H1 (cell line): ENCODE measurements at regions not wholly inside any gene's neighbourhood (a gene's known extent, or its start where the extent isn't known, plus 50 kb on each side); places are given as distances from the start of the nearest gene placed in this dataset.

Experiments
- CTCF ChIA-PET: fragments of 300-600 bp; sonication (Branson Sonifier 250); formaldehyde crosslinking; loops from one replicate; lab custom pipeline; 2021; ENCODE audit not compliant: partially characterized antibody; lab: Charles Lee
- POLR2A ChIA-PET: fragments of 300-600 bp; sonication (Branson Sonifier 250); formaldehyde crosslinking; loops from one replicate; lab custom pipeline; 2021; ENCODE audit warnings: inconsistent platforms; ENCODE audit not compliant: partially characterized antibody; lab: Charles Lee
- DNase-seq, 2 experiments: peaks; one replicate each; pipeline versions ENCODE4 v3.0.0 to v3.0.0-alpha.2; 2010 to 2022; ENCODE audit warnings: low spot score in 2 of 2, low read depth in 1 of 2, mixed read lengths in 1 of 2
- FAIRE-seq: peaks from 2 replicates; lab custom pipeline; 2011; peaks lifted over from hg19 to GRCh38; lab: Jason Lieb, UNC
- H2AFZ ChIP-seq: 2 replicates; pipeline ENCODE4 v1.8.1; 2012; ENCODE audit warnings: low read length, inconsistent platforms
- H2AK5ac ChIP-seq: 2 replicates; pipeline ENCODE4 v1.6.1; 2013; ENCODE audit warnings: low read depth, low read length
- H2BK120ac ChIP-seq: replicated peaks from 2 replicates; pipeline ENCODE3; 2013; ENCODE audit warnings: low read depth, low read length, inconsistent platforms
- H2BK12ac ChIP-seq: 2 replicates; pipeline ENCODE4 v1.6.1; 2013; ENCODE audit warnings: low read depth, low read length
- H2BK15ac ChIP-seq: 2 replicates; pipeline ENCODE4 v1.6.1; 2013; ENCODE audit warnings: low read length
- H2BK20ac ChIP-seq: 2 replicates; pipeline ENCODE4 v1.6.1; 2013; ENCODE audit warnings: low read length
- H2BK5ac ChIP-seq: 2 replicates; pipeline ENCODE4 v1.6.1; 2013; ENCODE audit warnings: low read depth, low read length
- H3K14ac ChIP-seq: 2 replicates; pipeline ENCODE4 v1.6.1; 2013; ENCODE audit warnings: inconsistent platforms; ENCODE audit not compliant: insufficient read length
- H3K18ac ChIP-seq: 2 replicates; pipeline ENCODE4 v1.6.1; 2013; ENCODE audit warnings: low read length; ENCODE audit errors: extremely low read depth
- H3K23ac ChIP-seq: 2 replicates; pipeline ENCODE4 v1.6.1; 2013; ENCODE audit warnings: inconsistent platforms; ENCODE audit not compliant: insufficient read length
- H3K23me2 ChIP-seq: 2 replicates; pipeline ENCODE4 v1.6.1; 2013; ENCODE audit warnings: low read depth, low read length
- H3K27ac ChIP-seq: 2 replicates; pipeline ENCODE4 v1.6.1; 2011; ENCODE audit warnings: low read depth, low read length, inconsistent platforms
- H3K27me3 ChIP-seq, 4 experiments: replicated peaks in 1 of 4; 1 replicate in 1 of 4; 2 replicates in 3 of 4; pipeline versions ENCODE4 v1.6.1 to v1.8.1; 2011 to 2013; ENCODE audit warnings: low read length in 3 of 4, mild to moderate bottlenecking in 3 of 4, inconsistent platforms in 2 of 4, mixed read lengths in 2 of 4, moderate library complexity in 1 of 4; ENCODE audit not compliant: control insufficient read depth in 3 of 4, insufficient read depth in 3 of 4; ENCODE audit errors: extremely low read depth in 1 of 4
- H3K36me3 ChIP-seq, 4 experiments: 2 replicates each; pipeline versions ENCODE4 v1.6.1 to v1.8.1; 2011 to 2013; ENCODE audit warnings: mild to moderate bottlenecking in 4 of 4, low read length in 3 of 4, moderate library complexity in 2 of 4, control low read depth in 1 of 4, inconsistent platforms in 1 of 4; ENCODE audit not compliant: insufficient read depth in 4 of 4, control insufficient read depth in 2 of 4
- H3K4ac ChIP-seq: replicated peaks from 2 replicates; pipeline ENCODE3; 2013; ENCODE audit warnings: low read length, low read depth, mixed read lengths, inconsistent platforms; ENCODE audit not compliant: insufficient read length
- H3K4me1 ChIP-seq, 4 experiments: replicated peaks in 1 of 4; 1 replicate in 1 of 4; 2 replicates in 3 of 4; pipeline versions ENCODE4 v1.6.1 to v1.8.1; 2011 to 2013; ENCODE audit warnings: low read length in 3 of 4, inconsistent platforms in 2 of 4, mixed read lengths in 1 of 4; ENCODE audit not compliant: insufficient read depth in 4 of 4, control insufficient read depth in 3 of 4
- H3K4me2 ChIP-seq, 2 experiments: 2 replicates each; pipeline versions ENCODE4 v1.6.1 to v1.8.1; 2011 to 2013; ENCODE audit warnings: low read depth in 2 of 2, low read length in 2 of 2, control low read depth in 1 of 2, inconsistent platforms in 1 of 2, mild to moderate bottlenecking in 1 of 2; ENCODE audit not compliant: insufficient read depth in 1 of 2
- H3K4me3 ChIP-seq, 4 experiments: fragments of 200-600, 300-600 bp in 1 of 4; sonication (generic), shearing (Covaris generic), sonication (Bioruptor Twin) in 1 of 4; 2 replicates each; pipeline versions ENCODE4 v1.5.1 to v1.8.1; 2011 to 2016; ENCODE audit warnings: low read length in 4 of 4, low read depth in 3 of 4, control low read depth in 2 of 4, inconsistent platforms in 2 of 4, mild to moderate bottlenecking in 2 of 4, mixed read lengths in 1 of 4, moderate library complexity in 1 of 4; ENCODE audit not compliant: insufficient read depth in 2 of 4; ENCODE audit errors: extremely low read depth in 1 of 4
- H3K56ac ChIP-seq: replicated peaks from 2 replicates; pipeline ENCODE3; 2013; ENCODE audit warnings: low read depth, mild to moderate bottlenecking, mixed read lengths, low read length, inconsistent platforms; ENCODE audit not compliant: insufficient read length
- H3K79me1 ChIP-seq: 2 replicates; pipeline ENCODE4 v1.6.1; 2013; ENCODE audit warnings: low read depth, low read length, control low read depth
- H3K79me2 ChIP-seq, 2 experiments: 2 replicates each; pipeline versions ENCODE4 v1.6.1 to v1.8.1; 2012 to 2013; ENCODE audit warnings: low read length in 2 of 2, mild to moderate bottlenecking in 2 of 2, inconsistent platforms in 1 of 2; ENCODE audit not compliant: insufficient read depth in 2 of 2, control insufficient read depth in 1 of 2
- H3K9ac ChIP-seq, 4 experiments: replicated peaks in 1 of 4; 1 replicate in 1 of 4; 2 replicates in 3 of 4; pipeline versions ENCODE4 v1.6.1 to v1.8.1; 2011 to 2013; ENCODE audit warnings: low read depth in 3 of 4, low read length in 3 of 4, control low read depth in 2 of 4, mild to moderate bottlenecking in 2 of 4, moderate library complexity in 2 of 4, inconsistent platforms in 1 of 4; ENCODE audit errors: extremely low read depth in 1 of 4
- H3K9me3 ChIP-seq, 2 experiments: 2 replicates each; pipeline versions ENCODE4 v1.6.1 to v1.8.1; 2012 to 2013; ENCODE audit warnings: mild to moderate bottlenecking in 2 of 2, moderate library complexity in 2 of 2, control low read depth in 1 of 2, inconsistent platforms in 1 of 2, low read depth in 1 of 2, low read length in 1 of 2, mixed read lengths in 1 of 2; ENCODE audit not compliant: insufficient read depth in 2 of 2
- H4K20me1 ChIP-seq, 2 experiments: replicated peaks in 1 of 2; 2 replicates each; pipeline versions ENCODE3 to v1.8.1; 2011 to 2013; ENCODE audit warnings: inconsistent platforms in 2 of 2, low read length in 2 of 2, mild to moderate bottlenecking in 1 of 2; ENCODE audit not compliant: insufficient read depth in 2 of 2, control insufficient read depth in 1 of 2
- H4K5ac ChIP-seq: 2 replicates; pipeline ENCODE4 v1.6.1; 2013; ENCODE audit warnings: low read length, low read depth, mixed read lengths, inconsistent platforms; ENCODE audit not compliant: insufficient read length
- H4K8ac ChIP-seq: 2 replicates; pipeline ENCODE4 v1.8.0; 2013; ENCODE audit warnings: mild to moderate bottlenecking, moderate library complexity, low read length, inconsistent platforms; ENCODE audit not compliant: insufficient read depth; ENCODE audit errors: extremely low read depth
- H4K91ac ChIP-seq: replicated peaks from 2 replicates; pipeline ENCODE3; 2013; ENCODE audit warnings: low read length, mixed read lengths, inconsistent platforms; ENCODE audit not compliant: insufficient read length
- ASH2L ChIP-seq: fragments of 200-600, 300-600 bp; sonication (generic); IDR thresholded peaks from one replicate; pipeline ENCODE4 v1.7.1; 2017; ENCODE audit warnings: low read length
- ATF3 ChIP-seq: IDR thresholded peaks from 2 replicates; pipeline ENCODE4 v1.6.1; 2011; ENCODE audit warnings: low read depth, mild to moderate bottlenecking, low read length; ENCODE audit not compliant: insufficient read depth
- BCL11A ChIP-seq, 2 experiments: IDR thresholded peaks; one replicate each; pipeline ENCODE4 v1.6.1; 2011; ENCODE audit warnings: low read depth in 2 of 2, low read length in 2 of 2, mild to moderate bottlenecking in 2 of 2
- CBX8 ChIP-seq: fragments of 300-800, 300-1000 bp; sonication (generic); IDR thresholded peaks from 2 replicates; pipeline ENCODE4 v1.7.1; 2016; ENCODE audit warnings: low read depth, low read length, borderline replicate concordance
- CREB1 ChIP-seq: IDR thresholded peaks from 2 replicates; pipeline ENCODE4 v1.6.1; 2012; ENCODE audit warnings: inconsistent platforms
- CTBP2 ChIP-seq: IDR thresholded peaks from 2 replicates; pipeline ENCODE4 v1.7.0; 2011; ENCODE audit warnings: borderline replicate concordance, mild to moderate bottlenecking, moderate library complexity, mixed read lengths, low read length; ENCODE audit not compliant: insufficient read depth, insufficient read length
- EZH2 ChIP-seq: fragments of 200-600 bp; sonication (generic); IDR thresholded peaks from 2 replicates; pipeline ENCODE4 v1.7.1; 2012; ENCODE audit warnings: low read depth, mild to moderate bottlenecking, moderate library complexity, low read length, inconsistent platforms; ENCODE audit not compliant: severe bottlenecking
- HDAC6 ChIP-seq: IDR thresholded peaks from one replicate; pipeline ENCODE4 v1.7.1; 2012; ENCODE audit warnings: low read depth, mild to moderate bottlenecking, inconsistent platforms, low read length, moderate library complexity
- KDM1A ChIP-seq: fragments of 200-600, 300-600 bp; sonication (generic); IDR thresholded peaks from 2 replicates; pipeline ENCODE4 v1.7.1; 2016; ENCODE audit warnings: mild to moderate bottlenecking, low read length, borderline replicate concordance
- KDM4A ChIP-seq: IDR thresholded peaks from one replicate; pipeline ENCODE4 v1.7.1; 2012; ENCODE audit warnings: low read depth, mild to moderate bottlenecking, moderate library complexity, low read length, inconsistent platforms; ENCODE audit not compliant: severe bottlenecking
- PHF8 ChIP-seq: fragments of 200-600 bp; sonication (generic); conservative IDR thresholded peaks from 2 replicates; pipeline ENCODE4 v1.7.1; 2012; ENCODE audit warnings: low read depth, mild to moderate bottlenecking, inconsistent platforms, low read length, moderate library complexity
- POLR2AphosphoS5 ChIP-seq: IDR thresholded peaks from 2 replicates; pipeline ENCODE4 v1.6.1; 2011; ENCODE audit warnings: low read depth, low read length
- SAP30 ChIP-seq: fragments of 300-600 bp; sonication (generic); IDR thresholded peaks from 2 replicates; pipeline ENCODE4 v1.7.1; 2012; ENCODE audit warnings: low read length, moderate library complexity, mild to moderate bottlenecking, inconsistent platforms; ENCODE audit not compliant: insufficient read depth, insufficient replicate concordance
- SP4 ChIP-seq: IDR thresholded peaks from 2 replicates; pipeline ENCODE4 v1.6.1; 2012; ENCODE audit warnings: low read length, inconsistent platforms
- SRF ChIP-seq: IDR thresholded peaks from 2 replicates; pipeline ENCODE4 v1.6.1; 2011; ENCODE audit warnings: mild to moderate bottlenecking, low read depth, low read length, moderate library complexity
- WGBS, 2 experiments: shearing (Covaris generic) in 1 of 2; methylation state at CpG; one replicate each; pipeline versions ENCODE4 v1.1.6 to v1.1.7; 2013 to 2015; ENCODE audit warnings: low lambda C conversion rate in 2 of 2, mixed read lengths in 2 of 2, inconsistent platforms in 1 of 2, low coverage in 1 of 2, missing lambda C conversion rate in 1 of 2; ENCODE audit not compliant: insufficient replicate concordance in 2 of 2, insufficient coverage in 1 of 2, insufficient read length in 1 of 2; ENCODE audit errors: extremely low coverage in 1 of 2, missing lambda C conversion rate in 1 of 2; 5-methylcytosine and 5-hydroxymethylcytosine counted together

GRCh38 chr10:29932991-29933390 lies 126.4 kb downstream of the JCAD start:
- no peaks in the 10 kb centered on the region for H3K23me2 ChIP-seq
- TF ChIP-seq EZH2 (no peak), CBX8 (no peak), KDM1A (no peak), SAP30 (no peak), SP4 (no peak), ASH2L (no peak), CTBP2 (no peak), BCL11A (IDR thresholded peaks at IDR 0.05; ENCODE audit: low read depth in 2 of 2, low read length in 2 of 2) (no peak), POLR2AphosphoS5 (no peak), ATF3 (no peak), HDAC6 (no peak), SRF (no peak), PHF8 (no peak), KDM4A (no peak), CREB1 (no peak)

More at GRCh38 chr10:29932991-29933390, 126.4 kb downstream of the JCAD start:
- Histone ChIP-seq H3K9me3 (no peaks in the 10 kb centered on the region), H2BK20ac (no peak overlapping the region), H2BK15ac (no peak overlapping the region), H3K23ac (no peak overlapping the region), H2BK120ac (no peak overlapping the region), H4K8ac (no peak overlapping the region), H4K91ac (no peak overlapping the region), H3K56ac (no peak overlapping the region), H2AFZ (no peak overlapping the region), H3K79me1 (no peaks in the 10 kb centered on the region), H3K36me3 (no peaks in the 10 kb centered on the region), H3K9ac (no peak overlapping the region), H2BK5ac (no peak overlapping the region), H3K4me1 (no peaks in the 10 kb centered on the region), H2AK5ac (no peak overlapping the region), H3K4ac (no peak overlapping the region), H3K14ac (no peak overlapping the region), H2BK12ac (no peak overlapping the region), H3K18ac (no peak overlapping the region), H3K27me3 (no peaks in the 10 kb centered on the region), H3K79me2 (no peaks in the 10 kb centered on the region), H3K4me2 (no peak overlapping the region), H4K20me1 (no peaks in the 10 kb centered on the region), H3K4me3 (no peak overlapping the region), H4K5ac (no peak overlapping the region), H3K27ac (no peak overlapping the region)
- FAIRE-seq (no peak), DNase-seq (no peak)
- 90% methylated on average over 4 of the region's 4 CpGs; no CpG with 5 or more reads in 1 of the 2 experiments for WGBS, 2 experiments
- ChIA-PET POLR2A (interaction anchor here (0.6 kb wide), 1 partner anchor 17 kb away, joined by 3 read pairs; no protein-coding TSS in a partner anchor), CTCF (interaction anchor here (0.6 to 0.9 kb wide), 2 partner anchors 15 to 334 kb away, joined by 3 to 4 read pairs; no protein-coding TSS in a partner anchor)
